GM23248 (cell line): ENCODE measurements at regions not wholly inside any gene's neighbourhood (a gene's known extent, or its start where the extent isn't known, plus 50 kb on each side); places are given as distances from the start of the nearest gene placed in this dataset.

Source experiments
- DNase-seq: peaks from one replicate; pipeline ENCODE4 v3.0.0-alpha.2; 2015
- H2AFZ ChIP-seq: fragments of 200-600 bp; sonication (generic); 2 replicates; pipeline ENCODE4 v1.6.1; 2016; ENCODE audit warnings: antibody characterized with exemption
- H3F3A ChIP-seq: fragments of 200-600 bp; sonication (generic); 2 replicates; pipeline ENCODE4 v1.6.1; 2016; ENCODE audit warnings: mild to moderate bottlenecking, antibody characterized with exemption, mixed run types; ENCODE audit not compliant: insufficient read depth
- H3K27ac ChIP-seq: fragments of 200-600 bp; sonication (generic); 2 replicates; pipeline ENCODE4 v1.5.1; 2016; ENCODE audit warnings: mild to moderate bottlenecking
- H3K27me3 ChIP-seq: fragments of 200-600 bp; sonication (generic); replicated peaks from 2 replicates; pipeline ENCODE4 v1.6.1; 2016; ENCODE audit warnings: mild to moderate bottlenecking; ENCODE audit not compliant: insufficient read depth
- H3K36me3 ChIP-seq: fragments of 200-600 bp; sonication (generic); 2 replicates; pipeline ENCODE4 v1.6.1; 2016; ENCODE audit warnings: low read depth, mild to moderate bottlenecking
- H3K4me1 ChIP-seq: fragments of 200-600 bp; sonication (generic); 2 replicates; pipeline ENCODE4 v1.6.1; 2016; ENCODE audit warnings: mild to moderate bottlenecking; ENCODE audit not compliant: insufficient read depth
- H3K4me2 ChIP-seq: fragments of 200-600 bp; sonication (generic); one replicate; pipeline ENCODE4 v1.6.1; 2016; ENCODE audit warnings: mild to moderate bottlenecking; ENCODE audit not compliant: unreplicated experiment
- H3K4me3 ChIP-seq: fragments of 200-600 bp; sonication (generic); 2 replicates; pipeline ENCODE4 v1.5.1; 2016; ENCODE audit warnings: mild to moderate bottlenecking
- H3K79me2 ChIP-seq: fragments of 200-600 bp; sonication (generic); 2 replicates; pipeline ENCODE4 v1.6.1; 2016; ENCODE audit warnings: mild to moderate bottlenecking; ENCODE audit not compliant: insufficient read depth
- H3K9ac ChIP-seq: fragments of 200-600 bp; sonication (generic); 2 replicates; pipeline ENCODE4 v1.6.1; 2016; ENCODE audit warnings: mild to moderate bottlenecking
- H3K9me2 ChIP-seq: fragments of 200-600 bp; sonication (generic); 2 replicates; pipeline ENCODE4 v1.6.1; 2016; ENCODE audit warnings: mixed run types, mild to moderate bottlenecking, moderate library complexity; ENCODE audit not compliant: insufficient read depth
- H3K9me3 ChIP-seq: fragments of 200-600 bp; sonication (generic); one replicate; pipeline ENCODE4 v1.6.1; 2017; ENCODE audit warnings: low read depth
- H4K20me1 ChIP-seq: fragments of 200-600 bp; sonication (generic); 2 replicates; pipeline ENCODE4 v1.6.0; 2016; ENCODE audit not compliant: insufficient read depth
- EZH2 ChIP-seq: fragments of 200-600 bp; sonication (generic); IDR thresholded peaks from 2 replicates; pipeline ENCODE4 v1.6.1; 2018; ENCODE audit warnings: antibody characterized with exemption, mild to moderate bottlenecking; ENCODE audit not compliant: insufficient read depth, poor library complexity, severe bottlenecking
- EZH2phosphoT487 ChIP-seq: fragments of 200-600 bp; sonication (generic); IDR thresholded peaks from 2 replicates; pipeline ENCODE4 v1.6.1; 2018; ENCODE audit warnings: antibody characterized with exemption, moderate library complexity, mild to moderate bottlenecking, low read depth; ENCODE audit not compliant: insufficient read depth
- WGBS, 2 experiments: methylation state at CpG; one replicate each; pipeline ENCODE4 v1.1.6; 2015 to 2017; ENCODE audit warnings: low lambda C conversion rate in 2 of 2, low coverage in 1 of 2; ENCODE audit errors: missing lambda C conversion rate in 2 of 2; 5-methylcytosine and 5-hydroxymethylcytosine counted together
- in situ Hi-C: fragments of 300-500 bp; cut with MboI; formaldehyde crosslinking; loops from 2 replicates; pipeline ENCODE4 v1.15.0; 2020

GRCh38 chr16:55392701-55393100, 68.7 kb downstream of the IRX6 start:
- H3K36me3 ChIP-seq = no peaks in the 10 kb centered on the region
- H3K79me2 ChIP-seq = no peaks in the 10 kb centered on the region
- H3K4me2 ChIP-seq = no peak overlapping the region
- no peak overlapping the region for H3K4me3 ChIP-seq
- TF ChIP-seq EZH2 (no peak), EZH2phosphoT487 (no peak)
- H3K27ac ChIP-seq = no peak overlapping the region
- no peaks in the 10 kb centered on the region for H3K9me2 ChIP-seq
- in situ Hi-C loops = no loop called here
- no peaks in the 10 kb centered on the region for H3K9me3 ChIP-seq
- no peaks in the 10 kb centered on the region for H4K20me1 ChIP-seq
- H3K4me1 ChIP-seq = no peaks in the 10 kb centered on the region
- no peak overlapping the region for H2AFZ ChIP-seq
- no peak for DNase-seq
- no peak overlapping the region for H3K9ac ChIP-seq
- no peaks in the 10 kb centered on the region; the same call in 1 of the 2 replicates for H3K27me3 ChIP-seq
- WGBS, 2 experiments = 48 to 63% methylated on average over 1 of the region's 1 CpG
- H3F3A ChIP-seq = no peaks in the 10 kb centered on the region

GRCh38 chr16:55393991-55394390, 70.0 kb downstream of the IRX6 start:
- DNase-seq = no peak
- Histone ChIP-seq H2AFZ (no peak overlapping the region), H3K4me1 (no peaks in the 10 kb centered on the region), H4K20me1 (no peaks in the 10 kb centered on the region), H3K27ac (no peak overlapping the region), H3F3A (no peaks in the 10 kb centered on the region), H3K9ac (no peak overlapping the region), H3K4me2 (no peak overlapping the region), H3K4me3 (no peak overlapping the region), H3K79me2 (no peaks in the 10 kb centered on the region), H3K9me2 (no peaks in the 10 kb centered on the region), H3K9me3 (no peaks in the 10 kb centered on the region), H3K27me3 (peaks cover 1% of the 10 kb centered on the region), H3K36me3 (no peaks in the 10 kb centered on the region)
- WGBS, 2 experiments = 0 to 3% methylated on average over 4 of the region's 4 CpGs
- TF ChIP-seq EZH2 (no peak), EZH2phosphoT487 (no peak)
- in situ Hi-C loops = no loop called here

- Histone ChIP-seq H3K27me3 (peaks cover 10% of the 10 kb centered on the region; the same call in 1 of the 2 replicates), H3K4me1 (no peaks in the 10 kb centered on the region), H3K4me2 (no peak overlapping the region), H3F3A (no peaks in the 10 kb centered on the region), H3K9me3 (no peaks in the 10 kb centered on the region), H3K79me2 (no peaks in the 10 kb centered on the region), H4K20me1 (no peaks in the 10 kb centered on the region), H3K4me3 (no peak overlapping the region), H3K36me3 (no peaks in the 10 kb centered on the region), H3K27ac (no peak overlapping the region), H3K9me2 (no peaks in the 10 kb centered on the region), H3K9ac (no peak overlapping the region), H2AFZ (no peak overlapping the region)
- DNase-seq = no peak
- WGBS, 2 experiments = 62 to 65% methylated on average over 10 of the region's 10 CpGs
- TF ChIP-seq EZH2phosphoT487 = no peak
- no peak for TF ChIP-seq EZH2
- in situ Hi-C loops = no loop called here
Measured at GRCh38 chr16:55398762-55399161, 74.8 kb downstream of the IRX6 start.

- H3K9me3 ChIP-seq = no peaks in the 10 kb centered on the region
- H3K4me2 ChIP-seq = no peak overlapping the region
- H3K36me3 ChIP-seq = no peaks in the 10 kb centered on the region
- no peak overlapping the region for H3K9ac ChIP-seq
- H3F3A ChIP-seq = no peaks in the 10 kb centered on the region
- TF ChIP-seq EZH2phosphoT487 (no peak), EZH2 (no peak)
- no peaks in the 10 kb centered on the region for H3K9me2 ChIP-seq
- H3K4me3 ChIP-seq = no peak overlapping the region
- H2AFZ ChIP-seq = no peak overlapping the region
- no peaks in the 10 kb centered on the region for H3K79me2 ChIP-seq
- no peak overlapping the region for H3K27ac ChIP-seq
- H3K27me3 ChIP-seq = peaks cover 10% of the 10 kb centered on the region; the same call in 1 of the 2 replicates
- peak; percentile 15 for DNase-seq
- in situ Hi-C loops = no loop called here
- H3K4me1 ChIP-seq = no peaks in the 10 kb centered on the region
- 11 to 13% methylated on average over 5 of the region's 5 CpGs for WGBS, 2 experiments
- no peaks in the 10 kb centered on the region for H4K20me1 ChIP-seq
Measured at GRCh38 chr16:55399911-55400310, 75.9 kb downstream of the IRX6 start.

GRCh38 chr16:55401046-55401445, 77.0 kb downstream of the IRX6 start:
- no peak for DNase-seq
- no peak for TF ChIP-seq EZH2
- no peaks in the 10 kb centered on the region for H3K9me2 ChIP-seq
- H3K4me1 ChIP-seq = no peaks in the 10 kb centered on the region
- no peaks in the 10 kb centered on the region for H3K9me3 ChIP-seq
- in situ Hi-C loops = no loop called here
- no peak overlapping the region for H3K4me3 ChIP-seq
- H4K20me1 ChIP-seq = no peaks in the 10 kb centered on the region
- H3K9ac ChIP-seq = no peak overlapping the region
- H3K4me2 ChIP-seq = no peak overlapping the region
- no peak overlapping the region for H3K27ac ChIP-seq
- WGBS, 2 experiments = 44 to 47% methylated on average over 3 of the region's 3 CpGs
- no peaks in the 10 kb centered on the region for H3K36me3 ChIP-seq
- no peaks in the 10 kb centered on the region for H3F3A ChIP-seq
- H3K27me3 ChIP-seq = peaks cover 14% of the 10 kb centered on the region; the same call in 1 of the 2 replicates
- H2AFZ ChIP-seq = no peak overlapping the region
- no peaks in the 10 kb centered on the region for H3K79me2 ChIP-seq
